ENCODE measurements at regions not wholly inside any gene's neighbourhood (a gene's known extent, or its start where the extent isn't known, plus 50 kb on each side); places are given as distances from the start of the nearest gene placed in this dataset.

GRCh38 chr6:133697185-133697584, 191.7 kb upstream of the TCF21 start:
- no peaks in the 10 kb centered on the region for H3K36me3 ChIP-seq
- ATAC-seq (no peak), DNase-seq (no peak)
- no peaks in the 10 kb centered on the region for H3K9me3 ChIP-seq
- no peaks in the 10 kb centered on the region for H3K4me1 ChIP-seq
- TF ChIP-seq CTCF (IDR thresholded peaks at IDR 0.05) = no peak
- H3K27me3 ChIP-seq = no peaks in the 10 kb centered on the region
- intact Hi-C loops (cut with DNase I) = no loop called here
- H3K27ac ChIP-seq = no peak overlapping the region
- no peak overlapping the region for H3K4me3 ChIP-seq

- H3K4me3 ChIP-seq = no peak overlapping the region
- no peaks in the 10 kb centered on the region for H3K4me1 ChIP-seq
- intact Hi-C loops (cut with DNase I) = no loop called here
- no peaks in the 10 kb centered on the region for H3K27me3 ChIP-seq
- H3K36me3 ChIP-seq = no peaks in the 10 kb centered on the region
- H3K27ac ChIP-seq = no peak overlapping the region
- DNase-seq (no peak), ATAC-seq (no peak)
- TF ChIP-seq CTCF (IDR thresholded peaks at IDR 0.05) = no peak
- no peaks in the 10 kb centered on the region for H3K9me3 ChIP-seq
These were observed 191.2 kb upstream of the TCF21 start for GRCh38 chr6:133697666-133698065.

- H3K27ac ChIP-seq = no peak overlapping the region
- TF ChIP-seq CTCF (IDR thresholded peaks at IDR 0.05) = no peak
- ATAC-seq = no peak
- no peak overlapping the region for H3K4me3 ChIP-seq
- no peaks in the 10 kb centered on the region for H3K4me1 ChIP-seq
- no peaks in the 10 kb centered on the region for H3K9me3 ChIP-seq
- H3K36me3 ChIP-seq = no peaks in the 10 kb centered on the region
- H3K27me3 ChIP-seq = no peaks in the 10 kb centered on the region
- intact Hi-C loops (cut with DNase I) = no loop called here
- DNase-seq = no peak
These were observed 190.6 kb upstream of the TCF21 start for GRCh38 chr6:133698272-133698671.

GRCh38 chr6:133699741-133700385, 189.1 kb upstream of the TCF21 start:
- no peak for DNase-seq
- intact Hi-C loops (cut with DNase I) = no loop called here
- H3K4me3 ChIP-seq = no peak overlapping the region
- H3K27ac ChIP-seq = no peak overlapping the region
- no peaks in the 10 kb centered on the region for H3K4me1 ChIP-seq
- no peak for ATAC-seq
- no peaks in the 10 kb centered on the region for H3K9me3 ChIP-seq
- H3K36me3 ChIP-seq = no peaks in the 10 kb centered on the region
- no peak for TF ChIP-seq CTCF (IDR thresholded peaks at IDR 0.05)
- no peaks in the 10 kb centered on the region for H3K27me3 ChIP-seq

GRCh38 chr6:133701633-133702331, 187.1 kb upstream of the TCF21 start:
- Histone ChIP-seq H3K4me3 (no peak overlapping the region), H3K27me3 (no peaks in the 10 kb centered on the region), H3K4me1 (no peaks in the 10 kb centered on the region), H3K27ac (no peak overlapping the region), H3K9me3 (no peaks in the 10 kb centered on the region), H3K36me3 (no peaks in the 10 kb centered on the region)
- intact Hi-C loops (cut with DNase I) = no loop called here
- no peak for TF ChIP-seq CTCF (IDR thresholded peaks at IDR 0.05)
- peak in 2 of 4 donors; percentile 27 to 29 for DNase-seq
- no peak for ATAC-seq
